GM18951 (cell line): ENCODE measurements at regions not wholly inside any gene's neighbourhood (a gene's known extent, or its start where the extent isn't known, plus 50 kb on each side); places are given as distances from the start of the nearest gene placed in this dataset.
"Not testable (repeated sequence)": the region's sequence is repeated elsewhere in the genome, so short reads cannot be mapped to it uniquely, and the experiment has no call there.

Experiments
- POLR2A ChIP-seq: IDR thresholded peaks from 4 replicates; pipeline ENCODE4 v1.6.1; 2011; ENCODE audit warnings: mild to moderate bottlenecking; ENCODE audit not compliant: insufficient read length, insufficient read depth; ENCODE audit errors: extremely low read depth
- in situ Hi-C: fragments of 300-500 bp; cut with MboI; formaldehyde crosslinking; loops from one replicate; pipeline ENCODE4 v1.12.0; 2022; ENCODE audit warnings: low sequenced_read_pairs, mixed read lengths, inconsistent platforms; ENCODE audit not compliant: unreplicated experiment

- TF ChIP-seq POLR2A = no peak
- in situ Hi-C loops = no loop called here
These were observed 355.2 kb downstream of the RAB38 start for GRCh38 chr11:87820011-87820410.

DNA sequence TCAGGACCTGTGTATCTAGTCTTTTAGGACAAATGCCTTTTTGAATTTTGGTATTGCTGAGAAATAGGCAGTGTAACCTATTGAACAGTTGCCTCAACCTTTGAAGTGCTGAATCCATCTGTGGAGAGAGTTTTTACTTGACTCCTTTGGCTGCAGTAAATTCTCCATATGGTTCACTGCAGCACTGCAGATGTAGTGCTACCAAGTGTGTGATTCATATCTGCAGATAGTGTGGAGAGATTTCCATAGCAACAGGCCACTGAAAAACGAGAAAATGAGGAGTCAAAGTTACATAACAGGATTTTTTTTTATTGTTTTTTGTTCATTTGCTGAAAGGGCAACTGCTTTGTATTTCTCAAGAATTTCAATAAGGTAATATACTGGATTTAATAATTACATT is 356.1 kb downstream of the RAB38 start:
- no peak for TF ChIP-seq POLR2A
- in situ Hi-C loops = no loop called here

- in situ Hi-C loops = no loop called here
These were observed 362.5 kb downstream of the RAB38 start for GRCh38 chr11:87812571-87813365.

GRCh38 chr11:87810486-87810885 is 364.8 kb downstream of the RAB38 start:
- no peak for TF ChIP-seq POLR2A
- in situ Hi-C loops = no loop called here

More at GRCh38 chr11:87812571-87813365, 362.5 kb downstream of the RAB38 start:
- TF ChIP-seq POLR2A = no peak

- in situ Hi-C loops = no loop called here
- TF ChIP-seq POLR2A = no peak
These were observed 366.0 kb downstream of the RAB38 start for GRCh38 chr11:87809256-87809655.

- in situ Hi-C loops = no loop called here
- no peak for TF ChIP-seq POLR2A
These were observed 371.1 kb downstream of the RAB38 start for GRCh38 chr11:87804176-87804575.

- in situ Hi-C loops = no loop called here
- TF ChIP-seq POLR2A = no peak
These were observed 371.5 kb downstream of the RAB38 start for GRCh38 chr11:87803748-87804147.

DNA sequence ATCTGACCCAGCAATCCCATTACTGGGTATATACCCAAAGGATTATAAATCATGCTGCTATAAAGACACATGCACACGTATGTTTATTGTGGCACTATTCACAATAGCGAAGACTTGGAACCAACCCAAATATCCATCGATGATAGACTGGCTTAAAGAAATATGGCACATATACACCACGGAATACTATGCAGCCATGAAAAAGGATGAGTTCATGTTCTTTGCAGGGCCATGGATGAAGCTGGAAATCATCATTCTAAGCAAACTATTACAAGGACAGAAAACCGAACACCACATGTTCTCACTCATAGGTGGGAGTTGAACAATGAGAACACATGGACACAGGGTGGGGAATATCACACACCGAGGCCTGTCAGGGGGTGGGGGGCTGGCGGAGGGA is 390.4 kb downstream of the RAB38 start:
- in situ Hi-C loops = not testable (repeated sequence)

DNA sequence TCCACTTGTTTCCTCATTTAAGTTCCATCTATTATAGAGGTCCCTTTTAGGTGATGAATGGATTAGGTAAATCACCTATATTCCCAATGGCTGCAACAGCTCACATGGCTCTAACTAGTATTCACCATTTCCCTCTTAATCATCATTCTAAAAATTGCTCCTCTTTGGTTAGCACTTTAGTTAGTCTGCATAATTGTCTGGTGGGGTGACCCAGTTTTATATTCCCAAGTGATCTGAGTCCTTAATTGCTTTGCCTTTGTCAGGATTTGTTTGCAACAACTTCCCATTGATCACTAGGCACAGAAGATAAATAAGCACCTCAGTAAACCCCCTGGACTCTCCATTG is 395.2 kb downstream of the RAB38 start:
- in situ Hi-C loops = no loop called here
- no peak for TF ChIP-seq POLR2A

DNA sequence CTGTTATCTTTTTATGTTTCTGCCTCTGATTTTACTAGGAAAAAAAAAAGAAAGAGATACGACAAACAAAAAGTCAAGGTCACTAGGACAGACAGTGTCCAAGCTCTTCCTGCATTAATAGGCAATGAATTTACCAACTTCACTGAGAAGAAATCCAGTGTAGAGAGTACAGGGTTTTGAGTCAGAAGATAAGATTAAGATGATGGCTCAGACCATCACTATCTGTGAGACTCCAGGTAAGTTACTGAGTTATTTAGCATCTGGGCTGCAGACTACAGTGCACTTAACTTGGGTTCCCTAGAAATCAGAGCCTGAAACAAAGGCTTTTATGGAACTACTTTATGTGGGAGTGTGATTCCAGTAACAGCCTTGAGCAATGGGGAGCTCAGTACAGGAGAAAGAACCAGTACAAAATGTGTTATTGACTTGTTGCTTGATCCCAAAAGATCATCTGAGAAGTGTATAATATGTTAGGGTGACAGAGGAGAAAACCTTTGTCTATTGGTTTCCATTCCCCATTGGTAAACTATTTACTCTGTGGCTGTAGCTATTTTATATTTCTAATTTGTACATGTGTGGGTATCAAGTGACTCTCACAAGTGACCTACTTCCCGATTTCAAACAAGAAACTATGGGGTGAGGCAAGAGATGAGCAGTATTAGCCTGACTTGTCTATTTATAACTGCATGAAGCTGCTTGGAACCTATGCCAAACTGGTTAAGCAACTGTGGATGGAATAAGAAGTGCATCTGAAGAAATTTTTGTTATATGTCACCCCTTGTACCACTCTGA is 395.8 kb downstream of the RAB38 start:
- TF ChIP-seq POLR2A = no peak
- in situ Hi-C loops = no loop called here

DNA sequence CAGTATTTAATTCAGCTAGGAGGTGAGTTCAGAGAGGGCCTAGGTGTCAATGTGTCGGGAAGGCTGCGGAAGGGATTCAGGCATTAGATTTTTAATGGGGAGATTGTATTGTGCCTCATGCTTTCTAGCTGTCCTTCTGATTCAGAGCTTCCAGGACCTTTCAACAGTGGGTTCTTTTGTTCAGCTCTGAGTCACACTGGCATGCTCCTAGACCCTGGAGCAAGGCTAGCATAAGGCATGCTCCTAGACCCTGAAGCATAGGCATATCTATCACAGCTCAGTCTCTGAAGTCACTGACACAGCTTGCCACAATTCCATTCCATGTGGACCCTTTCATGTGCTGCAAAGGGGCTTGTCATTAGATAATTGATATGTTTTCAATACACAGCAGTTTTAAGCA is 396.9 kb downstream of the RAB38 start:
- in situ Hi-C loops = no loop called here
- no peak for TF ChIP-seq POLR2A

- in situ Hi-C loops = no loop called here
- no peak for TF ChIP-seq POLR2A
These were observed 400.2 kb downstream of the RAB38 start for GRCh38 chr11:87775036-87775435.

DNA sequence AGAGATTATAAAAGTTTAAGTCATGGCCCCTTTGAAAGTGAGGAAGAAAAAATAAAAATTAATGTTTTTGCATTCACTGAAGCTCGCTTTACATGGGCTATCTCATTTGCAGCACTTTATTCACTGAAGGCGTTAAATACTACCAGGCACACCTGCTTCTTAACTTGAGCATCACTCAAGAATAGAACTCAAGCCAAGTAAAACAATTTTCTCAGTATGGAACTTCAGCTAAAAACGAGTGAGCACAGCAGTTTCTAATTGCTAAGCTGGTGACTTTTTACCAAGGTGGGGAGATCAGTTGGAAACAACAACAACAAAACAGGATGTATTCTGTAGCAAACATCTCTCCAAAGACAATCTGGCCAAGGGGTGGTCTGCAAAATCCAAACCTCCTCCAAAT is 405.6 kb downstream of the RAB38 start:
- in situ Hi-C loops = no loop called here
- TF ChIP-seq POLR2A = no peak

GRCh38 chr11:87767615-87768014 is 407.6 kb downstream of the RAB38 start:
- in situ Hi-C loops = no loop called here
- no peak for TF ChIP-seq POLR2A

DNA sequence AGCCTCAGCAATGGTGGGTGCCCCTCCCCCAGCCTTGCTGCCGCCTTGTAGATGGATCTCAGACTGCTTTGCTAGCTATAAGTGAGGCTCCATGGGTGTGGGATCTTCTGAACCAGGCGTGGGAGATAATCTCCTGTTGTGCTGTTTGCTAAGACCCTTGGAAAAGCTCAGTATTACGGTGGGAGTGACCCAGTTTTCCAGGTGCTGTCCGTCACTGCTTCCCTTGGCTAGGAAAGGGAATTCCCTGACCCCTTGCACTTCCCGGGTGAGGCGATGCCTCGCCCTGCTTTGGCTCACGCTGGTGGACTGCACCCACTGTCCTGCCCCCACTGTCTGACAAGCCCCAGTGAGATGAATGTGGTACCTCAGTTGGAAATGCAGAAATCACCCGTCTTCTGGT is 411.2 kb downstream of the RAB38 start:
- in situ Hi-C loops = not testable (repeated sequence)
